ENCODE measurements at regions not wholly inside any gene's neighbourhood (a gene's known extent, or its start where the extent isn't known, plus 50 kb on each side); places are given as distances from the start of the nearest gene placed in this dataset.

GRCh38 chr4:175927121-175927520 lies 115.1 kb upstream of the GPM6A start:
- Mint-ChIP-seq H3K4me3 (no peak overlapping the region), H3K27me3 (ENCODE audit: low read depth) (no peaks in the 10 kb centered on the region), H3K4me1 (ENCODE audit: low read depth) (no peaks in the 10 kb centered on the region), H3K27ac (no peak overlapping the region), H3K36me3 (ENCODE audit: low read depth) (no peaks in the 10 kb centered on the region), H3K9me3 (no peaks in the 10 kb centered on the region)
- DNase-seq, result no peak
- intact Hi-C loops (cut with micrococcal nuclease), result no loop called here
- CTCF ChIA-PET, result interaction anchor here (0.6 kb wide), 1 partner anchor 15 kb away, joined by 3 read pairs; no protein-coding TSS in a partner anchor

DNA sequence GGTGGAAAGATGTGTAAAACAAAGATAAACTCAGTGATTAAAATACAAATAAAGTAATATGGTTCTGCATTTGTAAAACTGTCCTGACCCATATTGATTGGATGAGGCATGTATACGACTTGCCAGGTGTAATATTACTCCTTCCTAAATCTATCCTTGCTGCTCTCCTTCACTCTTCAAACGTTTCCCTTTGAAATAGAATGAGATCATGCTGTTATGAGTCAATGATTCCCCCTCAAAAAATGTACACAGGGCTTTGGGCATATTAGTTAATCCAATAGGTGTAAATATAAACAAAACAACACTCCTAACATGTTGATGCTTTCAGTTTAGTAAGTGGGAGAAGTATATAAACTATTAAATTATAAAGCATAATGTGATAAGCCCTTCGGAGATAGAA lies 117.4 kb upstream of the GPM6A start:
- Mint-ChIP-seq H3K36me3 (ENCODE audit: low read depth) (no peaks in the 10 kb centered on the region), H3K9me3 (no peaks in the 10 kb centered on the region), H3K27me3 (ENCODE audit: low read depth) (no peaks in the 10 kb centered on the region), H3K27ac (no peak overlapping the region), H3K4me3 (no peak overlapping the region), H3K4me1 (ENCODE audit: low read depth) (no peaks in the 10 kb centered on the region)
- intact Hi-C loops (cut with micrococcal nuclease), result no loop called here
- DNase-seq, result no peak
- CTCF ChIA-PET, result no interaction called here

- Mint-ChIP-seq H3K4me3 (no peak overlapping the region), H3K9me3 (no peaks in the 10 kb centered on the region), H3K36me3 (ENCODE audit: low read depth) (no peaks in the 10 kb centered on the region), H3K27ac (no peak overlapping the region), H3K27me3 (ENCODE audit: low read depth) (no peaks in the 10 kb centered on the region), H3K4me1 (ENCODE audit: low read depth) (no peaks in the 10 kb centered on the region)
- CTCF ChIA-PET, result no interaction called here
- intact Hi-C loops (cut with micrococcal nuclease), result no loop called here
- DNase-seq, result no peak
These were observed 117.9 kb upstream of the GPM6A start for GRCh38 chr4:175929932-175930331.

GRCh38 chr4:175930471-175930870 lies 118.4 kb upstream of the GPM6A start:
- Mint-ChIP-seq H3K9me3 (no peaks in the 10 kb centered on the region), H3K27me3 (ENCODE audit: low read depth) (no peaks in the 10 kb centered on the region), H3K4me1 (ENCODE audit: low read depth) (no peaks in the 10 kb centered on the region), H3K27ac (no peak overlapping the region), H3K4me3 (no peak overlapping the region), H3K36me3 (ENCODE audit: low read depth) (no peaks in the 10 kb centered on the region)
- CTCF ChIA-PET, result no interaction called here
- intact Hi-C loops (cut with micrococcal nuclease), result no loop called here
- DNase-seq, result no peak

- Mint-ChIP-seq H3K4me3 (no peak overlapping the region), H3K27ac (no peak overlapping the region), H3K36me3 (ENCODE audit: low read depth) (no peaks in the 10 kb centered on the region), H3K4me1 (ENCODE audit: low read depth) (no peaks in the 10 kb centered on the region), H3K27me3 (ENCODE audit: low read depth) (no peaks in the 10 kb centered on the region), H3K9me3 (no peaks in the 10 kb centered on the region)
- intact Hi-C loops (cut with micrococcal nuclease), result no loop called here
- DNase-seq, result no peak
- CTCF ChIA-PET, result no interaction called here
These were observed 120.1 kb upstream of the GPM6A start for GRCh38 chr4:175932116-175932515.

- no peak for DNase-seq
- CTCF ChIA-PET, result interaction anchor here (0.6 kb wide), 1 partner anchor 477 kb away, joined by 4 read pairs; no protein-coding TSS in a partner anchor
- Mint-ChIP-seq H3K4me3 (no peak overlapping the region), H3K27ac (no peak overlapping the region), H3K4me1 (ENCODE audit: low read depth) (no peaks in the 10 kb centered on the region), H3K36me3 (ENCODE audit: low read depth) (no peaks in the 10 kb centered on the region), H3K9me3 (no peaks in the 10 kb centered on the region), H3K27me3 (ENCODE audit: low read depth) (no peaks in the 10 kb centered on the region)
- intact Hi-C loops (cut with micrococcal nuclease), result no loop called here
These were observed 122.4 kb upstream of the GPM6A start for GRCh38 chr4:175934506-175934905.

DNA sequence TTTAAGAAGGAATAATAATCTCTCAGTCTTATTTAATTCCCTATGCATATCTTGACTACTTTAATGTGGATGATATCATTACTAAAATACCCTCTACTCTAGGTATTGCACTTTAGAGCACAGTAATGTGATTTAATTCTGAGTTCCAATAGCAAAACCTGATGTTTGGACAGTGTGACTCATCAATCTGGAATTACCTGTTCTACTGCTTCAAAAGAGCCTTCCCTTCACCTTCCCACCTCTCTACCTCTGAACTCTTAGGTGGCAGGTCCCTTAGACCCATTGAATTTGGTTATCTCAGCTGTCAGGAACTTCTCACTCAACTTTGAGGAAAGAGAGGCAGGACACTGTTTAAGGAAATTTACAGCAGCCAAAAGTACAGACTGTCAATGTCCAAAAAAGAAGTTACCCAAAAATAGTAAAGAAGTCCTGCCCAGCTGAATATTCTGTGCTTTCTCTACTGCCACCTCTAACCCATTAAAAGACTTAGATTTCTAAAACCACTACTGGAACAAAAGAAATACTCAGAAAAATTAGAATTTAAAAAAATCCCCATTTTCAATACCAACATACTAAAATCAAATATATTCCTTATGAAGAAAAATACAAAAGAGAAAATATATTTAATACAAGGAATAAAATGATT lies 123.1 kb upstream of the GPM6A start:
- Mint-ChIP-seq H3K4me1 (ENCODE audit: low read depth) (no peaks in the 10 kb centered on the region), H3K9me3 (no peaks in the 10 kb centered on the region), H3K27me3 (ENCODE audit: low read depth) (no peaks in the 10 kb centered on the region), H3K36me3 (ENCODE audit: low read depth) (no peaks in the 10 kb centered on the region), H3K27ac (no peak overlapping the region), H3K4me3 (no peak overlapping the region)
- intact Hi-C loops (cut with micrococcal nuclease), result no loop called here
- DNase-seq, result no peak
- CTCF ChIA-PET, result no interaction called here

DNA sequence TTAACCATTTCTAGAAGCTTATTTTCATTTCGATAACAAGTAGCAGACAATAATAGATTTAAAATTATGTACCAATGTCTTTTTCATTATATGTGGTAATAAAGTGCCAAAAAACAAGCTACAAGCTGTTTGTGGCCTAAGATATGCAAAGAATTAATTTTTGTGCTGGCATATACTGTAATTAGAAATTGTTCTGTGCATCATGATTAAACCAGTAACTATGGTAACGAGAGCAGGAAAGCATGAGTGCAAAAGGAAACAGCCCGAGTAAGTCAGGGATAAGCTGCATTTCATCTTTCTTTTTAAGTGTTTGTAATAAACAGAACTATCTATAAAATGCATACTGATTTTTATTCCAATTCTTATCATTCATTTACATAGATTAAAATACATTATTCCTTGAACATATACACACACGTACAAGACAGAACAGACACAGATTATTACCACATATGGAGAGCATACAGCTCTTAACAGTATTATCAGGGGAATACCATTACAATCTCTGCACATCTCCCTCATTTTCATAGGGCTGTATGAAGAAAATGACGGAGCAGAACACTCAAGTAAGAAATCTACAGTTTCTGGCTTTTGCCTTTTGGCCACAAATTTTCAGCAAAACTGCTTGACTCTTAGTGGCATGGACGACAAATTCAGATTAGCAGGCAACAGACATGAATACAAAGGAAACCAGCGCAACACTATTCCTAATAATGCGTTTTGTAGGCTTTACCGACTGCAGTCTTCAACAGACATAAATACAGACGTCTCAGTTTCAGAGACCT lies 121.3 kb upstream of the WDR17 start:
- H3K27ac Mint-ChIP-seq, result no peak overlapping the region
- no peak for DNase-seq
- no peak overlapping the region for H3K4me3 Mint-ChIP-seq
- no peaks in the 10 kb centered on the region for H3K36me3 Mint-ChIP-seq (ENCODE audit: low read depth)
- H3K4me1 Mint-ChIP-seq (ENCODE audit: low read depth), result peaks cover 6% of the 10 kb centered on the region
- peaks cover 8% of the 10 kb centered on the region for H3K27me3 Mint-ChIP-seq (ENCODE audit: low read depth)
- intact Hi-C loops (cut with micrococcal nuclease), result no loop called here
- no peaks in the 10 kb centered on the region for H3K9me3 Mint-ChIP-seq
- CTCF ChIA-PET, result interaction anchor here (1.0 kb wide), 1 partner anchor 11 kb away, joined by 3 read pairs; no protein-coding TSS in a partner anchor

DNA sequence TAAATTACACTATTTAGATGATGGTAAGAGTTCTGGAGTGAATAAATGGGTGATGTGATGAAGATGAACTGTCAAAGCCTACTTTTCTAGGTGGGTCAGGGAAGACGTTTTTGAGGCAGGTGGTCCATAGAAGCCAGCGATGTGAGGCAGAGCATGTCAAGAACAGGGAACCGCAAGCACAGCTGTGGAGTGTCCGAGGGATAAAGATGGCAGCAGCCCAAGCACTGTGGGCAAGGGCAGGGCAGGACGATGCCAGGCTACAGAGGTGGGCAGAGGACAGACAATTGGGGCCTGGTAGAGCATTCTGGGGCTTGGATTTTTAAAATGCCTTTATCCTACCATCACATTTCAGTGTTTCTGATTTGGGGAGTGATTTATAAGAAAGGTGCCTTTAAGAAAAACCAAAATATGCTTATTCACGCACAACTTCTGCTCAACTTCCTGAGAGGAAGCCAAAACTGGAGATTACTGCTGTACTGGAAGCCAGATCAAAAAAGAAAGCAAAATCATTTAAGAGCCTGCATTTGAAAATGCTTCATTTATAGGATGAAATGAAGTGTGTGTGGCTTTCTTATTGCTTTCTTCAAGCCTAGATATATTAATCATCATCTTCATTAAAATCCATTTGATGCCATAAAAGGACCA lies 119.0 kb upstream of the WDR17 start:
- Mint-ChIP-seq H3K4me1 (ENCODE audit: low read depth) (peaks cover 6% of the 10 kb centered on the region), H3K9me3 (no peaks in the 10 kb centered on the region), H3K36me3 (ENCODE audit: low read depth) (no peaks in the 10 kb centered on the region), H3K4me3 (no peak overlapping the region), H3K27ac (no peak overlapping the region), H3K27me3 (ENCODE audit: low read depth) (peaks cover 8% of the 10 kb centered on the region)
- CTCF ChIA-PET, result interaction anchor here (0.6 to 1.5 kb wide), 2 partner anchors 130 to 394 kb away, joined by 3 to 9 read pairs; no protein-coding TSS in a partner anchor
- intact Hi-C loops (cut with micrococcal nuclease), result loop anchor here (1.0 to 2.0 kb wide), 2 partner anchors 118 to 395 kb away; partner anchors contain the start of gene WDR17
- no peak for DNase-seq

- H3K27ac Mint-ChIP-seq, result no peak overlapping the region
These were observed 118.4 kb upstream of the WDR17 start for GRCh38 chr4:175947117-175947722.

DNA sequence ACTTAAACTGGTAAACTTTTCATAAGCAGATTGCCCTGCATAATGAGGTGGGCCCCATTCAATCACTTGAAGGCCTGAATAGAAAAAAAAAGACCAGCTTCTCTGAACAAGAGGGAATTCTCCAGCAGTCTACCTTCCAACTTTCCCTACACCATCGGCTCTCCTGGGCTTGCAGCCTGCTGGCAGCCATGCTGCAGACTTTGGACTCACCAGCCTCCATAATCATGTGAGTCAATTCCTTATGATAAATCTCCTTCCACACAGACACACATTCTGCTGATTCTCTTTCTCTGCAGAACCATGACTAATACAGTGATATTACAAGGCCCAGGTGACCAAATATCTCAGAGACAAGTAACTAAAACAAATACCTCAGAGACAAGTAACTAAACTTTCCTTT lies 113.8 kb upstream of the WDR17 start:
- DNase-seq, result no peak
- no peaks in the 10 kb centered on the region for H3K9me3 Mint-ChIP-seq
- H3K36me3 Mint-ChIP-seq (ENCODE audit: low read depth), result no peaks in the 10 kb centered on the region
- no peaks in the 10 kb centered on the region for H3K4me1 Mint-ChIP-seq (ENCODE audit: low read depth)
- no peak overlapping the region for H3K27ac Mint-ChIP-seq
- CTCF ChIA-PET, result interaction anchor here (0.7 kb wide), 1 partner anchor 1769 kb away, joined by 3 read pairs; no protein-coding TSS in a partner anchor
- H3K4me3 Mint-ChIP-seq, result no peak overlapping the region
- peaks cover 7% of the 10 kb centered on the region for H3K27me3 Mint-ChIP-seq (ENCODE audit: low read depth)
- intact Hi-C loops (cut with micrococcal nuclease), result no loop called here

More at GRCh38 chr4:175947117-175947722, 118.4 kb upstream of the WDR17 start:
- H3K36me3 Mint-ChIP-seq (ENCODE audit: low read depth), result no peaks in the 10 kb centered on the region
- intact Hi-C loops (cut with micrococcal nuclease), result loop anchor here (1.0 to 2.0 kb wide), 2 partner anchors 118 to 394 kb away; partner anchors contain the start of gene WDR17
- H3K4me3 Mint-ChIP-seq, result no peak overlapping the region
- CTCF ChIA-PET, result interaction anchor here (0.6 to 1.5 kb wide), 2 partner anchors 131 to 394 kb away, joined by 3 to 9 read pairs; no protein-coding TSS in a partner anchor
- no peak for DNase-seq
- peaks cover 10% of the 10 kb centered on the region for H3K27me3 Mint-ChIP-seq (ENCODE audit: low read depth)
- H3K9me3 Mint-ChIP-seq, result no peaks in the 10 kb centered on the region
- H3K4me1 Mint-ChIP-seq (ENCODE audit: low read depth), result peaks cover 6% of the 10 kb centered on the region

DNA sequence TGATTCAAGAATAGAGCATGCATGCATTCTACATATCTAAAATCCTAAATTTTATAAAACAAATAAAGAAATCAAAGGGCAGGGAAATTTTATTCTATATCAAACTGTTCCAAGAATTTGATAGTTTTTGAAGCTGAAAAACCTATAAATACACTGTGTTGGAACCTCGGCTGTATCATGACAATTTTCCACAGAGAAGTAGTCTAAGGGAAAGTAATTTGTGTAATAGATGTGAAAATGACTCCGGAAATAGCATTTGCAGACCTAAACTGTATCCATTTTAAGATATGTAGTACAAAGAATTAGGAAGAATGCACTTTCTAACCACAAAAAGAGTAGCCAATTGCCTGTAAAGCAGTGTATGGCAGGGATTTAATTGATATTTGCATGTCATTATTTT lies 112.5 kb upstream of the WDR17 start:
- Mint-ChIP-seq H3K27me3 (ENCODE audit: low read depth) (peaks cover 7% of the 10 kb centered on the region), H3K27ac (no peak overlapping the region), H3K4me1 (ENCODE audit: low read depth) (no peaks in the 10 kb centered on the region), H3K9me3 (no peaks in the 10 kb centered on the region), H3K36me3 (ENCODE audit: low read depth) (no peaks in the 10 kb centered on the region), H3K4me3 (no peak overlapping the region)
- intact Hi-C loops (cut with micrococcal nuclease), result no loop called here
- CTCF ChIA-PET, result no interaction called here
- no peak for DNase-seq

Data from activated naive CD4-positive, alpha-beta T cell treated with anti-CD3 and anti-CD28 coated beads for 36 hours (primary cell).